ENCODE measurements at regions not wholly inside any gene's neighbourhood (a gene's known extent, or its start where the extent isn't known, plus 50 kb on each side); places are given as distances from the start of the nearest gene placed in this dataset.

DNA sequence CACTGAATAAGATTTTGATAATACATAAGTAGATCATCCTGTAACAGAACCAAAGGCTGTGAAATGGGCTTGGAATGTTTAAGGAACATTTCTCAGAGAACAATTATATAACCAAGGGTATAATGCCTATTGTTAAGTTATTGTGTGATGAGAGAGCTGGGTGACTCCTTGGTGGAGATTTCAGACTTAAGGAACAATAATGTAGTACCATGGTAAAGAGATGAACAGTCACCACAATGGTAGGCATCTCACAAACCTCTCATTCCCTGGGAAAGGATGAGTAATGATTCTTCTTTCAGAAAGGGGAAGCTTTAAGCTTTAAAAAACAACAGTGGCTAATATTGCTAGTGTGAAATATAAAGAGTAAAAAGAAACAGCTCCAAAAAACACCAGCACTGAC, 147.4 kb downstream of the TRIM36 start:
- FAIRE-seq (no peak), DNase-seq (ENCODE audit: insufficient read length) (no peak)
- no peak for TF ChIP-seq POLR2A (IDR thresholded peaks at IDR 0.05; ENCODE audit: low read depth, low read length)
- TF ChIP-seq POLR2AphosphoS5 (IDR thresholded peaks at IDR 0.05; ENCODE audit: low read depth, low read length): no peak
- TF ChIP-seq TAF1 (IDR thresholded peaks at IDR 0.05; ENCODE audit: borderline replicate concordance, low read depth, low read length): no peak

DNA sequence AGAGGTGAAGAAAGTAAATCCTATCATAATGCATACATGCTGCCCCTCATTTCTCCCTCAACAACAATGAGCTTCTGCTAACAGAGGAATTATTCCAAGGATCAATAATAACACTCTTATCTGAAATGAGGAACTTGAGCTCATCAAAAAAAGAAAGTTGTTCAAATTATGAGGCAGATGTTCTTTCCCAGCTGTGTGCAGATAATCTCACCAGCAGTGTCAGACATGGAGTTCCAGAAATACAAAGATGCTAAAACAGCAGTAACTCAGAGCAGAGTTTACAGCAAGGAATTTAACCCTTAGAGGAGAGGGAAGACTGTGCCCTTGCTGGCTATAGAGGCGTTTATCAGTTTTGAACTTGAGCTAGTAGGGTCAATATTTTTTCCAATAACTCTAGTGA, 153.1 kb downstream of the TRIM36 start:
- TF ChIP-seq POLR2A (IDR thresholded peaks at IDR 0.05; ENCODE audit: low read depth, low read length): no peak
- no peak for TF ChIP-seq TAF1 (IDR thresholded peaks at IDR 0.05; ENCODE audit: borderline replicate concordance, low read depth, low read length)
- TF ChIP-seq POLR2AphosphoS5 (IDR thresholded peaks at IDR 0.05; ENCODE audit: low read depth, low read length): no peak
- FAIRE-seq: no peak
- no peak for DNase-seq (ENCODE audit: insufficient read length)

DNA sequence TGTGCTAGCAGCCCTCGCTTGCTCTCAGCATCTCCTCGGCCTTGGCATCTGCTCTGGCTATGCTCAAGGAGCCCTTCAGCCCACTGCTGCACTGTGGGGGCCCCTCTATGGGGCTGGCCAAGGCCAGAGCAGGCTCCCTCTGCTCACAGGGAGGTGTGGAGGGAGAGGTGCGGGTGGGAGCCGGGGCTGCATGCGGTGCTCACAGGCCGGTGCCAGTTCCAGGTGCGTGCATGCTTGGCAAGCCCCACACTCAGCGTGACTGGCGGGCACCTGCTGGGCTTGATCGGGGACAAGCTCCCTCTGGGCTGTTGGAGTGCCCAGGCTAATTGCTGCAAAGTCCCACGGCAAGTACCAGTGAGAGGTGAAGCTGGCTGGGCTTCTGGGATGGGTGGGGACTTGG, 170.5 kb downstream of the TRIM36 start:
- TF ChIP-seq TAF1 (IDR thresholded peaks at IDR 0.05; ENCODE audit: borderline replicate concordance, low read depth, low read length) (no peak), POLR2A (IDR thresholded peaks at IDR 0.05; ENCODE audit: low read depth, low read length) (no peak), POLR2AphosphoS5 (IDR thresholded peaks at IDR 0.05; ENCODE audit: low read depth, low read length) (no peak)
- no peak for FAIRE-seq
- no peak for DNase-seq (ENCODE audit: insufficient read length)

DNA sequence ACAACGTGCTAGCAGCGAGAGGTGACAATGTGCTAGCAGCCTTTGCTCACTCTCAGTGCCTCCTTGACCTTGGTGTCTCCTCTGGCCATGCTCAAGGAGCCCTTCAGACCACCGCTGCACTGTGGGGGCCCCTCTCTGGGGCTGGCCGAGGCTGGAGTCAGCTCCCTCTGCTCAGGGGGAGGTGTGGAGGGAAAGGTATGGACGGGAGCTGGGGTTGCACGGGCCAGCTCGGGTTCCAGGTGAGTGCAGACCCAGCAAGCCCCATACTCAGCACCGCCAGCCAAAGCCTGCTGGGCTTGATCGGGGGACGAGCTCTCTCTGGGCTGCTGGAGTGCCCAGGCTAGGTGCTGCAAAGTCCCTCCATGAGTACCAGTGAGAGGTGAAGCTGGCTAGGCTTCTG, 180.2 kb downstream of the TRIM36 start:
- FAIRE-seq (no peak), DNase-seq (ENCODE audit: insufficient read length) (no peak)
- TF ChIP-seq POLR2A (IDR thresholded peaks at IDR 0.05; ENCODE audit: low read depth, low read length): no peak
- TF ChIP-seq TAF1 (IDR thresholded peaks at IDR 0.05; ENCODE audit: borderline replicate concordance, low read depth, low read length): no peak
- TF ChIP-seq POLR2AphosphoS5 (IDR thresholded peaks at IDR 0.05; ENCODE audit: low read depth, low read length): no peak

DNA sequence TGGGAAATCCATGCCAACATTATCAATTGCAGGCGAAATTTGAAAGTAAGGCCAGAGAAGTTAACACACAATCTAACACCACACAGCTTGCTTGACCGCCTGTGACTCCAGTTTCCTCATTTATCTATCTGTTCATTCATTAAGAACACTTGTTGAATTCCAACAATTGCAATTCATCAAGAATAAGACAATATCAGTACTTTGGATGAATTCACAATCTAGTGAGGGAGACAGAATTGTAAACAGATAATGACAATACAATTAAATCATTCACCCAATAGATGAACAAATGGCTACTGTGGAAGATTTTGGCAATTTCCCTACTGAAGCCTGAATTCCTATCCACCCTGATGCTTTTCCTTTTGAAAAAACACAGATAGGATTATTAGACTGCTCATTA, 181.6 kb downstream of the TRIM36 start:
- FAIRE-seq (no peak), DNase-seq (ENCODE audit: insufficient read length) (no peak)
- TF ChIP-seq POLR2A (IDR thresholded peaks at IDR 0.05; ENCODE audit: low read depth, low read length) (no peak), TAF1 (IDR thresholded peaks at IDR 0.05; ENCODE audit: borderline replicate concordance, low read depth, low read length) (no peak), POLR2AphosphoS5 (IDR thresholded peaks at IDR 0.05; ENCODE audit: low read depth, low read length) (no peak)

DNA sequence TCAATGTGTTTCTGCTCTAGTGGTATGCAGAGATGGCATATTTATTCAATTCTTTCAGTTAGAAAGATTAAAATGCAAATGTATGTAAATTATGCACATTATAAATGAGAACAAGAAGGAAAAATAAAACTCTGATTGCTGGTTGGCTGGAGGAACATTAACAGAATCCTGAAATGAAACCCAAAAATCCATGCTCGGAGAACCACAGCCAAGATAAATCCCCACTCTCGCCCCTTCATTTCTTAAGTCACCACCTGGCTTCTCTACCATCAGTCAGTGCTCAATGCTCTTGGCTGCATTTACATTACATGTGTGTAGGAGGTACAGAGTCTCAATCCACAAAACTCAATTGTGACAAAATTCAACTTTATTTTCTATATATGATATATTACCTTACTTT, 184.9 kb downstream of the TRIM36 start:
- FAIRE-seq (no peak), DNase-seq (ENCODE audit: insufficient read length) (no peak)
- no peak for TF ChIP-seq TAF1 (IDR thresholded peaks at IDR 0.05; ENCODE audit: borderline replicate concordance, low read depth, low read length)
- TF ChIP-seq POLR2A (IDR thresholded peaks at IDR 0.05; ENCODE audit: low read depth, low read length): no peak
- TF ChIP-seq POLR2AphosphoS5 (IDR thresholded peaks at IDR 0.05; ENCODE audit: low read depth, low read length): no peak

DNA sequence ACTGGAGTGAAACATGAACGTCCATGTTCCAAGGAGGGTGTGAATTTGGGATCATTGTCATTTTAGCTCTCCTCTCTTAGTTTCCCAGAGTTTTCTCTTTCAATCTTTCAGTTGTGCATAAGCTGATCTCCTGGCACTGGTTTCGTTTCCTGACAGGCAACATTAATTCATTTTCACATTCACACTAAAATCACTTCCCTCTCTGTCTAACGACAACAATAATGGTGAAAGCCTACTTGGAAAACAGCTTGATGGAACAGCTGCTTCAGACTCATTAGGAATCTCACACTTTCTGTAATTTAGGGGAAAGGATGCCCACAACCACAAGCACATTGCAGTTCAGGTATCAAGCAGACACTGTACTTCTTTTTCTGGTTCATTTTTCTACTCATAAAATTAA, 188.6 kb downstream of the TRIM36 start:
- DNase-seq (ENCODE audit: insufficient read length): no peak
- no peak for TF ChIP-seq TAF1 (IDR thresholded peaks at IDR 0.05; ENCODE audit: borderline replicate concordance, low read depth, low read length)
- no peak for TF ChIP-seq POLR2AphosphoS5 (IDR thresholded peaks at IDR 0.05; ENCODE audit: low read depth, low read length)
- no peak for TF ChIP-seq POLR2A (IDR thresholded peaks at IDR 0.05; ENCODE audit: low read depth, low read length)
- FAIRE-seq: no peak

DNA sequence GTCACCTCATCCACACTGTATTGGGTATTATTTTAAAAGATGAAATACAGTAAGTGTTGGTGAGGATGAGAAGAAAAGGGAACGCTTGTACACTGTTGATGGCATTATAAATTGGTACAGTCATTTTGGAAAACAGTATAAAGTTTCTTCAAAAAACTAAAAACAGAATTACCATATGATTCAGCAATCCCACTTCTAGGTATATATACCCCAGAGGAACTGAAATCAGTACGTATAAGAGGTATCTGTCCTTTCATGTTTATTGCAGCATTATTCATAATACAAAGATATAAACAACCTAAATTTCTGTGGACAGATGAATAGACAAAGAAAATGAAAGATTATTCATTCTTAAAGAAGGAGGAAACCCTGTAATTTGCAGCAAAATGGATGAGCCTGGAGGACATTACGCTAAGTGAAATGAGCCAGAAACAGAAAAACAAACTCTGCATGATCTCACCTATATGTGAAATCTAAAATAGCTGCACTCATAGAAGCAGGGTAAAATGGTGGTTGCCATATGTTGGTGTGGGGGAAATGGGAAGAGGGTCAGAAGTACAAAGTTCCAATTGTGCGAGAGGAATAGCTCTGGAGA, 191.6 kb downstream of the TRIM36 start:
- DNase-seq (ENCODE audit: insufficient read length) (no peak), FAIRE-seq (no peak)
- TF ChIP-seq POLR2A (IDR thresholded peaks at IDR 0.05; ENCODE audit: low read depth, low read length) (no peak), TAF1 (IDR thresholded peaks at IDR 0.05; ENCODE audit: borderline replicate concordance, low read depth, low read length) (no peak)

DNA sequence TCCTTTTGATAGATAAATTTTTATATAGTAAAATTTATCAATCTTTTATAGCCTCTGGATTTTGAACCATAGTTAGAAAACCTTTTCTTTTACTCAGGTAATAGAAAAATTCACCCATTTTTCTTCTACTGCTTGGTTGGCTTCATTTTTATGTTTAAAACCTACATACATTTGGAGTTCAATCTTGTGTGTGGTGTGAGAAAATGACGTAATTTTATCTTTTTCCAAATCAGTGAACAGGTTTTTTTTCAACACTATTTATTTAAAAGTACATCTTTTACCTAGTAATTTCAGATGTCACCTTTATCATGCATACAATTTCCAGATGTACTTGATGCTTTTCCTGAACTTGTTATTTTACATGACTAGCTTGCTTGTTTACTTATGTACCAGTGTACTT, 200.2 kb downstream of the TRIM36 start:
- DNase-seq (ENCODE audit: insufficient read length): no peak
- no peak for FAIRE-seq
- no peak for TF ChIP-seq TAF1 (IDR thresholded peaks at IDR 0.05; ENCODE audit: borderline replicate concordance, low read depth, low read length)
- TF ChIP-seq POLR2AphosphoS5 (IDR thresholded peaks at IDR 0.05; ENCODE audit: low read depth, low read length): no peak
- TF ChIP-seq POLR2A (IDR thresholded peaks at IDR 0.05; ENCODE audit: low read depth, low read length): no peak

DNA sequence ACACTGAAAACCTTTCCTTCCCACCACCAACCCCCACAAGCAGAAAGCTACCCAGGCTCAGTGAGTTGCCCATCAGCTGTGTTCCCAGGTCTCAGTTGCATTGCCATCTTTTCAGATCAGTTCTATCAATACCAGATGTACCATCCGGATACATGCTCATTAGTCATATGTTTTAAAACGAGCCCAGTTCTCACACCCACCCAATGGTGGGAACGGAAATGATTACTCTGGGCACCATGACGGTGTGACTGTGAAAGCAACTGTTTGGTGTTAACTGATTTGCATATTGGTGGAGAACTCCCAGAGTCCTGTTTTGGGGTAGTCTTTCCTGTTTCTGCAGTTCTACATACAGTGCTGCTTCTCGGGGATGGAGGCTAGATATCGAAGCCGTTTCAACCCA, 212.3 kb downstream of the TRIM36 start:
- FAIRE-seq (no peak), DNase-seq (ENCODE audit: insufficient read length) (no peak)
- no peak for TF ChIP-seq POLR2AphosphoS5 (IDR thresholded peaks at IDR 0.05; ENCODE audit: low read depth, low read length)
- no peak for TF ChIP-seq POLR2A (IDR thresholded peaks at IDR 0.05; ENCODE audit: low read depth, low read length)
- TF ChIP-seq TAF1 (IDR thresholded peaks at IDR 0.05; ENCODE audit: borderline replicate concordance, low read depth, low read length): no peak

DNA sequence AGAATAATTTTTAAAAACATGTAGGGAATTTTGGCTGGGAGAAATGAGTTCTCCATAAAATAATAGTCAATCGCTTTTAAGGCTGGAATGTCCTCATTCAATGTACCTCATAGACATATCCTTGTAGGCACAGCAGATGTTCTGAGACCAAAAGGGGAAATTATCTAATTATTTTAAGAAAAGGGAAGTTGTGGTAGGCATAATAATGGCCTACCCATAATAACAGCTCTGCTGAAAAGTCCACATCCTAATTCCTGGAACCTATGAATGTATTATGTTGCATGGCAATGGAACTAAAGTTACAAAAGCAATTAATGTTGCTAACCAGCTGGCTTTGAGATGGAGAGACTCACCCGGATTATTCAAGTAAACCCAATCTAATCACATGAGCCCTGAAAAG, 216.1 kb downstream of the TRIM36 start:
- TF ChIP-seq POLR2A (IDR thresholded peaks at IDR 0.05; ENCODE audit: low read depth, low read length) (no peak), POLR2AphosphoS5 (IDR thresholded peaks at IDR 0.05; ENCODE audit: low read depth, low read length) (no peak), TAF1 (IDR thresholded peaks at IDR 0.05; ENCODE audit: borderline replicate concordance, low read depth, low read length) (no peak)
- FAIRE-seq (no peak), DNase-seq (ENCODE audit: insufficient read length) (no peak)

DNA sequence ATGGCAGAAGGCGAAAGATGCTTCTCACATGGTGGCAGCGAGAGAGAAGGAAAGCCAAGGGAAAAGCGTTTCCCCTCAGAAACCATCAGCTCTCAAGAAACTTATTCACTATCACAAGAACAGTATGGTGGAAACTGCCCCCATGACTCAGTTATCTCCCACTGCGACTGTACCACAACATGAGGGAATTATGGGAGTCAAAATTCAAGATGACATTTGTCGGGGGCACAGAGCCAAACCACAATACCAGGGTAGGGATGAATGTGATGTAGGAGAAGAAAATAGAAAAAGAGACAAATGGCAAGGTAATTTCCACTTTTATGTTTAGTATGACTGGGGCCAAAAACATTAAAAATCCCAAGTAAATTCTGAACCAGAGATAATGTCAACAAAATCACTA, 216.8 kb downstream of the TRIM36 start:
- DNase-seq (ENCODE audit: insufficient read length) (no peak), FAIRE-seq (no peak)

DNA sequence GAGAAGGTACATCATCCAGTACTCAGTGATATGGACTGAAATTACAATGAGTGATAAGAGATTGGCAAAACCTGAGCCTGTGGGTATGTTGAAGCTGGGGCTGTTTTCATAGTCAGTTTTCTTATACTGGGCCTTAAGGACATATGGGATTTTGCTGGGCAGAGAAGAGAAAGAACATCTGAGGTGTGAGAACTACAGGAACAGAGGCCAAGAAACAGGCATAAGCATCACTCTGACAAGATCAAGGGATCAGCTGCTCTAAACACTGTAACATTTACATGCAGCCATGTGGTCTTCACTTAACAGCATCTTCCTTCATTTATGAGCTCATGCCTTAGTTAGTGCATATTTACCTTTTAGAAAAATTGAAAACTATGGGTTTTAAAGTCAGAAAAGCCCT, 220.0 kb downstream of the TRIM36 start:
- FAIRE-seq (no peak), DNase-seq (ENCODE audit: insufficient read length) (no peak)
- TF ChIP-seq POLR2AphosphoS5 (IDR thresholded peaks at IDR 0.05; ENCODE audit: low read depth, low read length) (no peak), POLR2A (IDR thresholded peaks at IDR 0.05; ENCODE audit: low read depth, low read length) (no peak)

More for the DNA sequence above, 216.8 kb downstream of the TRIM36 start:
- TF ChIP-seq TAF1 (IDR thresholded peaks at IDR 0.05; ENCODE audit: borderline replicate concordance, low read depth, low read length) (no peak), POLR2A (IDR thresholded peaks at IDR 0.05; ENCODE audit: low read depth, low read length) (no peak), POLR2AphosphoS5 (IDR thresholded peaks at IDR 0.05; ENCODE audit: low read depth, low read length) (no peak)

Measured in GM12892 (cell line).